Uterus (tissue), 2 donors: ENCODE measurements at regions not wholly inside any gene's neighbourhood (a gene's known extent, or its start where the extent isn't known, plus 50 kb on each side); places are given as distances from the start of the nearest gene placed in this dataset.

Experiments
- POLR2A ChIP-seq, 2 donors: fragments of 450-650 bp; IDR thresholded peaks; one replicate each; pipeline ENCODE4 v1.6.1; 2016; ENCODE audit warnings: antibody characterized with exemption in 2 of 2, mild to moderate bottlenecking in 1 of 2, moderate library complexity in 1 of 2
- TF ChIP-seq, protein P1 (sequence below), 4 experiments: fragments of 200-600 bp in 2 of 4; fragments of 450-650 bp in 2 of 4; sonication (generic) in 2 of 4; IDR thresholded peaks; one replicate each; pipeline ENCODE4 v1.5.1; 2016 to 2019; ENCODE audit warnings: antibody characterized with exemption in 4 of 4, mild to moderate bottlenecking in 2 of 4, moderate library complexity in 1 of 4

DNA sequence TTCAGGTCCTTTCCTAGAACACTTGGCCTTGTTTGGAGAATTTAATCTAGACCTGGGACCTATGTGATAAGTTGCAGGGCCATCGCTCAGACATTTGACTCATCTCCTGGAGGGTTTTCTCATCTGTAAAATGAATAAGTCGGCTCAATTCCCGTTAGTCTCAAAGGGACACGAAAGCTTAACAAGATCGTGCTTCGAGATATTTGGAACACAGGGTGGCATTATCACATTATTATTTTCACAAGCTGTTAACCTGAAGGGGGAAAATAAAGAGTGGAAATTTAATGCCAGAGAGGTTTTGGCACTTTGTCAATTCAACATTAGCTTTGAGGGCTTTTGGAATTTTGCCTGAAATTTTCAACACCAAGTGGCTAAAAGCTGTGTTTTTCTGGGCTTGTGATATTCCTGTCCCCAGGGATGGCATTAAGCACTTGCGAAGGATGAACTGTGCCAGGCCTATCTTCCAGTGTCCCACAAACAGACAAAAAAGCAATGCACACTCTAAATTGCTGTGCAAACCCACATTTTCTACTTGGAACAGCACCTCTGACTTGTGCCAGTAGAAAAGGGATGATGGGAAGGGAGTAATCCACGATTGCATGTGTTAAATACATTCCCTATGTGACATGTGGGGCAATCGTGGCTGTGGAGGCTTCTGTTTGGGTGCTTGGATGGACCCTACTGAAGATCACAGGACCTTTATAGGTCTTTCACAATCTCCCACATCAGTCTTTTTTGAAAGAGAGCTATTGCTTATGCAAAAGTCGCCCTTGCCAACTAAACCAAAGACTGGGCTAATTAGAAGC lies 478.7 kb downstream of the MFSD1 start:
- TF ChIP-seq, protein P1, sequence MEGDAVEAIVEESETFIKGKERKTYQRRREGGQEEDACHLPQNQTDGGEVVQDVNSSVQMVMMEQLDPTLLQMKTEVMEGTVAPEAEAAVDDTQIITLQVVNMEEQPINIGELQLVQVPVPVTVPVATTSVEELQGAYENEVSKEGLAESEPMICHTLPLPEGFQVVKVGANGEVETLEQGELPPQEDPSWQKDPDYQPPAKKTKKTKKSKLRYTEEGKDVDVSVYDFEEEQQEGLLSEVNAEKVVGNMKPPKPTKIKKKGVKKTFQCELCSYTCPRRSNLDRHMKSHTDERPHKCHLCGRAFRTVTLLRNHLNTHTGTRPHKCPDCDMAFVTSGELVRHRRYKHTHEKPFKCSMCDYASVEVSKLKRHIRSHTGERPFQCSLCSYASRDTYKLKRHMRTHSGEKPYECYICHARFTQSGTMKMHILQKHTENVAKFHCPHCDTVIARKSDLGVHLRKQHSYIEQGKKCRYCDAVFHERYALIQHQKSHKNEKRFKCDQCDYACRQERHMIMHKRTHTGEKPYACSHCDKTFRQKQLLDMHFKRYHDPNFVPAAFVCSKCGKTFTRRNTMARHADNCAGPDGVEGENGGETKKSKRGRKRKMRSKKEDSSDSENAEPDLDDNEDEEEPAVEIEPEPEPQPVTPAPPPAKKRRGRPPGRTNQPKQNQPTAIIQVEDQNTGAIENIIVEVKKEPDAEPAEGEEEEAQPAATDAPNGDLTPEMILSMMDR (IDR thresholded peaks at IDR 0.05), result no peak
- TF ChIP-seq POLR2A (IDR thresholded peaks at IDR 0.05), result no peak
